Vagina (tissue), 2 donors: ENCODE measurements at regions not wholly inside any gene's neighbourhood (a gene's known extent, or its start where the extent isn't known, plus 50 kb on each side); places are given as distances from the start of the nearest gene placed in this dataset.
"Not testable (repeated sequence)": the region's sequence is repeated elsewhere in the genome, so short reads cannot be mapped to it uniquely, and the experiment has no call there.

ENCODE experiments used
- DNase-seq, 2 donors: peaks; one replicate each; pipeline ENCODE4 v3.0.0-alpha.2; 2017; ENCODE audit errors: extremely low spot score in 2 of 2
- H3K27ac ChIP-seq: fragments of 200-600 bp; sonication (generic); one replicate; pipeline ENCODE4 v1.5.1; 2019
- H3K27me3 ChIP-seq: fragments of 200-600 bp; sonication (generic); one replicate; pipeline ENCODE4 v1.5.1; 2019
- H3K36me3 ChIP-seq, 2 donors: fragments of 200-600 bp; sonication (generic); one replicate each; pipeline ENCODE4 v1.5.1; 2017 to 2019
- H3K4me1 ChIP-seq: fragments of 200-600 bp; sonication (generic); one replicate; pipeline ENCODE4 v1.5.1; 2019
- H3K4me3 ChIP-seq, 2 donors: fragments of 200-600 bp; sonication (generic); 1 replicate in 1 of 2; 2 replicates in 1 of 2; pipeline ENCODE4 v1.5.1; 2016 to 2019
- H3K9me3 ChIP-seq: fragments of 200-600 bp; sonication (generic); one replicate; pipeline ENCODE4 v1.5.1; 2019
- CTCF ChIP-seq, 3 experiments: fragments of 450-650 bp in 2 of 3; fragments of 200-600 bp in 1 of 3; sonication (generic) in 1 of 3; IDR thresholded peaks; one replicate each; pipeline ENCODE4 v1.5.1; 2017 to 2019; ENCODE audit warnings: antibody characterized with exemption in 3 of 3, mild to moderate bottlenecking in 2 of 3, moderate library complexity in 2 of 3
- POLR2A ChIP-seq, 2 donors: fragments of 450-650 bp; IDR thresholded peaks; one replicate each; pipeline ENCODE4 v1.6.1; 2017; ENCODE audit warnings: antibody characterized with exemption in 2 of 2, mild to moderate bottlenecking in 2 of 2, moderate library complexity in 2 of 2
- POLR2AphosphoS5 ChIP-seq, 2 donors: sonication (generic); formaldehyde crosslinking; IDR thresholded peaks; one replicate each; pipeline ENCODE4 v1.9.0; 2017; ENCODE audit warnings: antibody characterized with exemption in 2 of 2, mild to moderate bottlenecking in 2 of 2, low read depth in 1 of 2; ENCODE audit not compliant: insufficient read depth in 1 of 2
- intact Hi-C: fragments of 100-400 bp; cut with DNase I; formaldehyde crosslinking; loops from one replicate; pipeline ENCODE4 v1.15.1; 2023

DNA sequence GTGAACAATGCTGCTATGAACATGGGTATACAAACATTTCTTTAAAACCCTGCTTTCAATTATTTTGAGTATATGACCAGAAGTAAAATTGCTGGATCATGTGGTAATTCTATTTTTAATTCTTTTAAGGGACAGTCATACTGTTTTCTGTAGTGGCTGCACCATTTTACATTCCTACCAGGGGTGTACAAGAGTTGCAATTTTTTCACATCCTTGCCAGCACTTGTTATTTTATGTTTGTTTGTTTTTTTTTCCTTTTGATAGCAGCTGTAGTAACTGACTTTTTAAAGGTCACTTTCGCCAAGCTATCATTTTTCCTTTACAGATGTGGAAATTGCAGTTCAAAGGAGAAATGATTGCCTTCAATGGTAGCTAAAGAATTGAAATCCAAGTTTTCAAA is 99.5 kb downstream of the GPR85 start:
- no peak for DNase-seq
- TF ChIP-seq CTCF (IDR thresholded peaks at IDR 0.05), result no peak
- Histone ChIP-seq H3K4me3 (no peak overlapping the region), H3K27me3 (no peaks in the 10 kb centered on the region), H3K36me3 (no peaks in the 10 kb centered on the region), H3K9me3 (no peaks in the 10 kb centered on the region), H3K4me1 (no peaks in the 10 kb centered on the region), H3K27ac (no peak overlapping the region)
- intact Hi-C loops, result no loop called here

DNA sequence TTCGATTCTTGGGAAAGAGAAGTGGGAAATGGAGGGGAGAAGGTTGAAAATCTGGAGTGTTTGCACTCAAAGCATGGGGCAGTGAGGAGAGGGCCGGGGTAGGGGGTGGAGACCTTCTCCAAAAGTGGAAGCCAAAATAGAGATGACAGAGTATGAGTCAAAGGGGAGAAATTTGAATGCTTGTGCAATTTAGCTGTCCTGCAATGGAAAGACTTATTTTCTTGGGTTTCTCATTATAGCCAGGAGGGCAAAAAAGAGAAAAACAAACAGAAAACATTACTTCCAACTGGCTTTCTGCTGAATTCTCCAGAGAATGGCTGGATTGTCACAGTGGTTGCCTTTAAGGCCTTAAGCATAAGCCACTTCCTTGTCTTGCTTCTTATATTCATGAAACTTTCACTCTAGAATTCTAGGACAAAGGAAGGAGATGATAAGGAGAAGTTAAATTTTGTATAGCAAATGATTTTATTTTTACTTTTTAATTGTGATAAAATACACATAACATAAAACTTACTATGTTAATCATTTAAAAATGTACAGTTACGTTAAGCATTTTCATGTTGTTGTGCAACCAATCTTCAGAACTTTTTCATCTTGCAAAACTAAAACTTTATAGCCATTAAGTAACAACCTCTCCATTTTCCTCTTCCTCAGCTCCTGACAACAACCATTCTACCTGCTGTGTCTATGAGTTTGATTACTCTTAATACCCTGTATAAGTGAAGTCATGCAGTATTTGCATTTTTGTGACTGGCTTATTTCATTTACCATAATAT is 100.2 kb downstream of the GPR85 start:
- H3K27ac ChIP-seq, result no peak overlapping the region
- H3K4me3 ChIP-seq, result no peak overlapping the region
- no peaks in the 10 kb centered on the region for H3K4me1 ChIP-seq
- H3K27me3 ChIP-seq, result no peaks in the 10 kb centered on the region
- no peaks in the 10 kb centered on the region for H3K36me3 ChIP-seq
- H3K9me3 ChIP-seq, result no peaks in the 10 kb centered on the region
- TF ChIP-seq CTCF (IDR thresholded peaks at IDR 0.05) (no peak), POLR2AphosphoS5 (IDR thresholded peaks at IDR 0.05; ENCODE audit: insufficient read depth in 1 of 2, low read depth in 1 of 2) (no peak), POLR2A (IDR thresholded peaks at IDR 0.05) (no peak)
- intact Hi-C loops, result no loop called here
- no peak for DNase-seq

- no peak for DNase-seq
- no peak for TF ChIP-seq POLR2AphosphoS5 (IDR thresholded peaks at IDR 0.05; ENCODE audit: insufficient read depth in 1 of 2, low read depth in 1 of 2)
- no peak for TF ChIP-seq CTCF (IDR thresholded peaks at IDR 0.05)
- no peak for TF ChIP-seq POLR2A (IDR thresholded peaks at IDR 0.05)
- H3K4me3 ChIP-seq, result no peak overlapping the region
- H3K36me3 ChIP-seq, result no peaks in the 10 kb centered on the region
- no peaks in the 10 kb centered on the region for H3K27me3 ChIP-seq
- H3K4me1 ChIP-seq, result no peaks in the 10 kb centered on the region
- intact Hi-C loops, result no loop called here
- no peaks in the 10 kb centered on the region for H3K9me3 ChIP-seq
- no peak overlapping the region for H3K27ac ChIP-seq
Measured at GRCh38 chr7:112985377-112985987, 101.1 kb downstream of the GPR85 start.

DNA sequence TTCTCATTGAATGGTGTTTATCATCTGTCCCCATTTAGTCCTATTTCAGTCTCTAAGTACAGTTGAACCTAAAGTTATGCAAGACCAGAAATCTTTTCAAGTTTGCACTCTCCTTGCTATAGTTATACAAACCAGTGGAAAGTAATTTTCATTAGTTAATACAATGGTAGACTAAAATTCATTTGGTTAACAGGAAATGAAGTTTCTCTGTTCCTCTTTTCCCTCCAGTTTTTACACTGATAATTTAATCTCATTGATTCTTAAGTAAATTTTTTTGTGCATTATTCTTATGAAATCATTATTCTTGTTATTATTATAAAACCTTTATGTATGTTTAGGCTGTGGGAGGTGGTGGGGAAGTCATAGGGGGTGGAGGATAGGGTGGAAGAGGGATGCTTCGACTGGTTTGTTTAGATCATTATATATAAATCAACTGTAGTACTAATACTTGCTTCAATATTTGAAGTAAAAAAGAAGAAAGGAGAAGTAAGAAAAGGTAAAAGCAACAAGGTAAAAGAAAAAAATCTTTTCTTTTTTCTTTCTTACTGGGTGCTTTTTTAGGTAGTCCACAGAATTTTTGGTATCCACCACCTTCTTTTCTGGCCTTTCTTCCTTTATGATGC is 104.1 kb downstream of the GPR85 start:
- DNase-seq, result no peak
- Histone ChIP-seq H3K27ac (no peak overlapping the region), H3K4me1 (no peaks in the 10 kb centered on the region), H3K36me3 (no peaks in the 10 kb centered on the region), H3K4me3 (no peak overlapping the region), H3K27me3 (no peaks in the 10 kb centered on the region), H3K9me3 (no peaks in the 10 kb centered on the region)
- intact Hi-C loops, result no loop called here
- TF ChIP-seq POLR2A (IDR thresholded peaks at IDR 0.05) (no peak), POLR2AphosphoS5 (IDR thresholded peaks at IDR 0.05; ENCODE audit: insufficient read depth in 1 of 2, low read depth in 1 of 2) (no peak), CTCF (IDR thresholded peaks at IDR 0.05) (no peak)

- intact Hi-C loops, result no loop called here
- DNase-seq, result no peak
- TF ChIP-seq CTCF (IDR thresholded peaks at IDR 0.05), result no peak
- no peak for TF ChIP-seq POLR2AphosphoS5 (IDR thresholded peaks at IDR 0.05; ENCODE audit: insufficient read depth in 1 of 2, low read depth in 1 of 2)
- TF ChIP-seq POLR2A (IDR thresholded peaks at IDR 0.05), result no peak
- H3K27ac ChIP-seq, result no peak overlapping the region
- H3K27me3 ChIP-seq, result no peaks in the 10 kb centered on the region
- H3K4me3 ChIP-seq, result no peak overlapping the region
- H3K9me3 ChIP-seq, result no peaks in the 10 kb centered on the region
- no peaks in the 10 kb centered on the region for H3K4me1 ChIP-seq
- no peaks in the 10 kb centered on the region for H3K36me3 ChIP-seq
Measured at GRCh38 chr7:112981966-112982365, 104.7 kb downstream of the GPR85 start.

DNA sequence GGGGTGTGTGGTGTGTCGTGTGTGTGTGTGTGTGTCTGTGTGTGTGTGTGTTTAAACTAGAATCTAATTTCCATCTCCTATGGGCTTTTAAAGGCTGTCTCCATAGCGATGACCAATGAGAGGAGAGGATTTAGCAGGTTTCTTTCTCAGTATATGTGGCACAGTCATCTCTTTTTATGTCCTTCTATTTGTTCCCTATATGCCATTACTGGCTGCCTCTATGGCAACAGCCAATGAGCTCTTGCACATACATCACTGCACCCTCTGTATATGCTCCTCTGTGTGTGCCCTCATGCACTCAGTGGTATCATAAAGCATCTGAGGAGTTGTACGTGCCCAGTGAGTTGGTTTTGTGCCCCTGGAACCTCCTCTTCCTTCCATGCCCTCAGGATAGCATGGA is 107.6 kb downstream of the GPR85 start:
- H3K27ac ChIP-seq, intact Hi-C loops, DNase-seq, H3K9me3 ChIP-seq, H3K4me3 ChIP-seq, H3K4me1 ChIP-seq, H3K36me3 ChIP-seq, H3K27me3 ChIP-seq: not testable (repeated sequence)

DNA sequence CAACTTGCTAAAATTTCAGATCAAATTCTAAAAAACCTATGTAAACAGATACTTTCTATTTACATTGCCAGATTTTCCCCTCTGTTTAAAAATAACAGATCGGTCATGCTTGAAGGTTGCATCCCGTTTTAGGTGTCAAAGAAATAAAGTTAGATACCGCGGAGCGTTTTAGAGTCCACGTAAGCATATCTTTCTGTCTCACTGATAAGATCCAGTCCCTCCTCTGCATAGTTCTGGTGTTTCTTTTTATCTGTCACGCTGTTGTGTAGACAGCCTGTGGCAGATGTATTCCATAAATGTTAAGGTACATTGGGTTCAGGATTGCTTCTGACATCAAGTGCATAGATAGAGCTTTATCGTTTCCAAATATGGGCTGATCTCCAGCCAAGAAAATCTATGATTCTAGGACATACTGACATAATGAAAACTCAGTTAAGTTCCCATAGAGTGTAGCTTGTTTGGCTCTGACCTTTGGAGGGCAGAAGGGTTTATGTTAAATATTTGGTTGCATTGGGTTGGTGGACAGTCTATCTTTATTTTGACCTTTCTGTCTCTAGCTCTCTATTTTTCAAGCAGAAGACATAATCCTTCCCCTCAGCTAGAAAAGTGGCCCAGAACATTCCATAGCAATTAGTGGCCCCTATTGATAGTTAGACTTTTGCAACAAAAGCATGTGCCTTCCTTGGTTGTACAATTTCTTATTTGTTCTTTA is 109.2 kb downstream of the GPR85 start:
- intact Hi-C loops, result not testable (repeated sequence)

More for the DNA sequence above, 109.2 kb downstream of the GPR85 start:
- not testable (repeated sequence) for DNase-seq, H3K27ac ChIP-seq, H3K36me3 ChIP-seq, H3K27me3 ChIP-seq, H3K4me3 ChIP-seq, H3K9me3 ChIP-seq, H3K4me1 ChIP-seq
